H1 (cell line): ENCODE measurements at regions not wholly inside any gene's neighbourhood (a gene's known extent, or its start where the extent isn't known, plus 50 kb on each side); places are given as distances from the start of the nearest gene placed in this dataset.

Source experiments
- GABPA ChIP-seq: IDR thresholded peaks from 2 replicates; pipeline ENCODE4 v1.6.1; 2011; ENCODE audit warnings: mild to moderate bottlenecking, low read length, moderate library complexity, borderline replicate concordance; ENCODE audit not compliant: insufficient read depth
- SRF ChIP-seq: IDR thresholded peaks from 2 replicates; pipeline ENCODE4 v1.6.1; 2011; ENCODE audit warnings: mild to moderate bottlenecking, low read depth, low read length, moderate library complexity

DNA sequence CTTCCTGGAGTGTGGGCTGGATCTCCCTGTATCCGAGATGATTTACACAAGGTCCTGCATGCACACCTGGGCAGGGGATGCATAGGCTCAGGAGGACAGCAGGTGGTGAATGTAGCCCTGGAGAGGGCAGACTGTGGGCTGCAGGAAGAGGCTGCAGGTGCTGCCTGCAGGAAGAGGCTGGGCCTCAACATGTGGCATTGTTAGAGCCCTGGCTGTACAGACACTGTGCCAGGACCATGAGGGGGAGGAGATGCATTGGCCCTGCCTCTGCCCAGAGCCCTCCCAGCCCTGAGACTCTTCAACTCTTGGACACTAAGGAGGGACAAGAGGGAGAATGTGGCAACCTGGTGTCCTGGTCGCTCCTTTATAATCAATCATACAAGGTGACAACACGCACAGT is 392.8 kb downstream of the TNS1 start (continued):
- no peak for TF ChIP-seq GABPA
- no peak for TF ChIP-seq SRF
- TF ChIP-seq, all 59 proteins: peak for 0
